ENCODE measurements at regions not wholly inside any gene's neighbourhood (a gene's known extent, or its start where the extent isn't known, plus 50 kb on each side); places are given as distances from the start of the nearest gene placed in this dataset.

DNA sequence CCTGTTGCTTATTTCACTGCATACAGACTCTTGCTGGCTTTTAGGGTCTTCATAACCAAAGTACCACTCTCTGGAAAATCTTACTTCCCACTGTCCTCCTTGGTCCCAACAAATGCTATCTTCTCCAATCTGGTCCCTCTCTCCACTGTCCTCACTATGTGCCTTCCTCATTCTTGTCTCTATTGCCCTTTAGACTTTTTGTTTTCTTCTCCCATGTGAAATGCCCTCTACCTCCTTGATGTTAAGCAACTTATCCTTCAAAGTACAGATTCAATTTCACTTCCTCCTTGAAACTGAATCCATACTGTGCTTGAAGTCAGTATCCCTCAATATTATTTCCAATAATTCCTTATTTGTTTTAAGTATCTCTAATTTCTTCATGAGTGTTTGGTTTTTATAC is 60.8 kb downstream of the CGGBP1 start:
- TF ChIP-seq EZH2 (IDR thresholded peaks at IDR 0.05; ENCODE audit: borderline replicate concordance, insufficient read depth, low read length, poor library complexity, severe bottlenecking): no peak
- TF ChIP-seq, protein P1, sequence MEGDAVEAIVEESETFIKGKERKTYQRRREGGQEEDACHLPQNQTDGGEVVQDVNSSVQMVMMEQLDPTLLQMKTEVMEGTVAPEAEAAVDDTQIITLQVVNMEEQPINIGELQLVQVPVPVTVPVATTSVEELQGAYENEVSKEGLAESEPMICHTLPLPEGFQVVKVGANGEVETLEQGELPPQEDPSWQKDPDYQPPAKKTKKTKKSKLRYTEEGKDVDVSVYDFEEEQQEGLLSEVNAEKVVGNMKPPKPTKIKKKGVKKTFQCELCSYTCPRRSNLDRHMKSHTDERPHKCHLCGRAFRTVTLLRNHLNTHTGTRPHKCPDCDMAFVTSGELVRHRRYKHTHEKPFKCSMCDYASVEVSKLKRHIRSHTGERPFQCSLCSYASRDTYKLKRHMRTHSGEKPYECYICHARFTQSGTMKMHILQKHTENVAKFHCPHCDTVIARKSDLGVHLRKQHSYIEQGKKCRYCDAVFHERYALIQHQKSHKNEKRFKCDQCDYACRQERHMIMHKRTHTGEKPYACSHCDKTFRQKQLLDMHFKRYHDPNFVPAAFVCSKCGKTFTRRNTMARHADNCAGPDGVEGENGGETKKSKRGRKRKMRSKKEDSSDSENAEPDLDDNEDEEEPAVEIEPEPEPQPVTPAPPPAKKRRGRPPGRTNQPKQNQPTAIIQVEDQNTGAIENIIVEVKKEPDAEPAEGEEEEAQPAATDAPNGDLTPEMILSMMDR (IDR thresholded peaks at IDR 0.05; ENCODE audit: poor library complexity, severe bottlenecking): no peak
- TF ChIP-seq, protein P2, sequence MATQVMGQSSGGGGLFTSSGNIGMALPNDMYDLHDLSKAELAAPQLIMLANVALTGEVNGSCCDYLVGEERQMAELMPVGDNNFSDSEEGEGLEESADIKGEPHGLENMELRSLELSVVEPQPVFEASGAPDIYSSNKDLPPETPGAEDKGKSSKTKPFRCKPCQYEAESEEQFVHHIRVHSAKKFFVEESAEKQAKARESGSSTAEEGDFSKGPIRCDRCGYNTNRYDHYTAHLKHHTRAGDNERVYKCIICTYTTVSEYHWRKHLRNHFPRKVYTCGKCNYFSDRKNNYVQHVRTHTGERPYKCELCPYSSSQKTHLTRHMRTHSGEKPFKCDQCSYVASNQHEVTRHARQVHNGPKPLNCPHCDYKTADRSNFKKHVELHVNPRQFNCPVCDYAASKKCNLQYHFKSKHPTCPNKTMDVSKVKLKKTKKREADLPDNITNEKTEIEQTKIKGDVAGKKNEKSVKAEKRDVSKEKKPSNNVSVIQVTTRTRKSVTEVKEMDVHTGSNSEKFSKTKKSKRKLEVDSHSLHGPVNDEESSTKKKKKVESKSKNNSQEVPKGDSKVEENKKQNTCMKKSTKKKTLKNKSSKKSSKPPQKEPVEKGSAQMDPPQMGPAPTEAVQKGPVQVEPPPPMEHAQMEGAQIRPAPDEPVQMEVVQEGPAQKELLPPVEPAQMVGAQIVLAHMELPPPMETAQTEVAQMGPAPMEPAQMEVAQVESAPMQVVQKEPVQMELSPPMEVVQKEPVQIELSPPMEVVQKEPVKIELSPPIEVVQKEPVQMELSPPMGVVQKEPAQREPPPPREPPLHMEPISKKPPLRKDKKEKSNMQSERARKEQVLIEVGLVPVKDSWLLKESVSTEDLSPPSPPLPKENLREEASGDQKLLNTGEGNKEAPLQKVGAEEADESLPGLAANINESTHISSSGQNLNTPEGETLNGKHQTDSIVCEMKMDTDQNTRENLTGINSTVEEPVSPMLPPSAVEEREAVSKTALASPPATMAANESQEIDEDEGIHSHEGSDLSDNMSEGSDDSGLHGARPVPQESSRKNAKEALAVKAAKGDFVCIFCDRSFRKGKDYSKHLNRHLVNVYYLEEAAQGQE (IDR thresholded peaks at IDR 0.05; ENCODE audit: borderline replicate concordance): no peak
- no peak for TF ChIP-seq POLR2AphosphoS5 (IDR thresholded peaks at IDR 0.05)
- TF ChIP-seq EP300 (conservative IDR thresholded peaks at IDR 0.05; ENCODE audit: poor library complexity, severe bottlenecking): no peak
- no peak for TF ChIP-seq TAF1 (IDR thresholded peaks at IDR 0.05; ENCODE audit: low read depth)
- no peak for TF ChIP-seq RAD21 (conservative IDR thresholded peaks at IDR 0.05)
- no peak for TF ChIP-seq SMC3 (conservative IDR thresholded peaks at IDR 0.05; ENCODE audit: poor library complexity)
- no peak for TF ChIP-seq MXI1 (conservative IDR thresholded peaks at IDR 0.05; ENCODE audit: poor library complexity, severe bottlenecking)

Measured in neural cell (in vitro differentiated cells).